ENCODE measurements at regions not wholly inside any gene's neighbourhood (a gene's known extent, or its start where the extent isn't known, plus 50 kb on each side); places are given as distances from the start of the nearest gene placed in this dataset.

GRCh38 chr12:125492354-125493270 lies 427.4 kb downstream of the AACS start:
- TF ChIP-seq POLR2A (IDR thresholded peaks at IDR 0.05) (no peak), CTCF (IDR thresholded peaks at IDR 0.05) (no peak)

All from adrenal gland (tissue), 5 donors.